ENCODE measurements at regions not wholly inside any gene's neighbourhood (a gene's known extent, or its start where the extent isn't known, plus 50 kb on each side); places are given as distances from the start of the nearest gene placed in this dataset.

DNA sequence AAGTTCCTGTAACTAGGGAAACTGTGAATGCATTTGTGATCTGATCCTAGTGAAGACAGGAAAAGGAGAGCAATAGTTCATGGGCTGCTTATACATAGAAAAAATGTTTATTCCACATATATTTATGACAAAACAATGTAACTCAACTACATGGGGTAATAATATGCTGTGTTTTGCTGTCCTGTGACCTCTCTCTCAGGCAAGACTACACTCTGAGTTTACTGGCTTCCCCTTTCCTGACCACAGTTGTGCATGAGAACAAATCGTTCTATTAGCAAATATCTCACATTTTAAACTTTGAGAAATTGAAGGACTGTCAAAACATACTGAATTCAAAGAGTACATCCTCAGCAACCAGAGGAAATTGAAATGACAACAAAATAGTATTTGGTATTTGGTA, 161.9 kb upstream of the TRPC6 start:
- Histone ChIP-seq H3K79me2 (ENCODE audit: low read length) (no peaks in the 10 kb centered on the region), H3K27me3 (replicated peaks; ENCODE audit: insufficient read depth, low read length) (no peaks in the 10 kb centered on the region), H4K20me1 (ENCODE audit: insufficient read depth, low read length) (no peaks in the 10 kb centered on the region), H3K9me3 (replicated peaks; ENCODE audit: insufficient read depth, low read length) (no peaks in the 10 kb centered on the region), H2AFZ (ENCODE audit: low read length) (no peak overlapping the region), H3K27ac (ENCODE audit: low read length) (no peak overlapping the region), H3K9ac (ENCODE audit: low read length) (no peak overlapping the region), H3K4me2 (ENCODE audit: low read depth, low read length) (no peak overlapping the region), H3K9me2 (replicated peaks; ENCODE audit: insufficient read depth, low read length) (no peaks in the 10 kb centered on the region), H3K36me3 (replicated peaks; ENCODE audit: insufficient read depth, low read length) (no peaks in the 10 kb centered on the region), H3K4me3 (ENCODE audit: low read length) (no peak overlapping the region), H3F3A (ENCODE audit: insufficient read depth, low read length) (peaks cover 5% of the 10 kb centered on the region; the same call in 1 of the 2 replicates), H3K4me1 (ENCODE audit: low read length) (0 out of 2 replicates have a peak, but pooled peaks cover 9% of the 10 kb centered on the region)
- no peak for DNase-seq
- TF ChIP-seq, protein P1, sequence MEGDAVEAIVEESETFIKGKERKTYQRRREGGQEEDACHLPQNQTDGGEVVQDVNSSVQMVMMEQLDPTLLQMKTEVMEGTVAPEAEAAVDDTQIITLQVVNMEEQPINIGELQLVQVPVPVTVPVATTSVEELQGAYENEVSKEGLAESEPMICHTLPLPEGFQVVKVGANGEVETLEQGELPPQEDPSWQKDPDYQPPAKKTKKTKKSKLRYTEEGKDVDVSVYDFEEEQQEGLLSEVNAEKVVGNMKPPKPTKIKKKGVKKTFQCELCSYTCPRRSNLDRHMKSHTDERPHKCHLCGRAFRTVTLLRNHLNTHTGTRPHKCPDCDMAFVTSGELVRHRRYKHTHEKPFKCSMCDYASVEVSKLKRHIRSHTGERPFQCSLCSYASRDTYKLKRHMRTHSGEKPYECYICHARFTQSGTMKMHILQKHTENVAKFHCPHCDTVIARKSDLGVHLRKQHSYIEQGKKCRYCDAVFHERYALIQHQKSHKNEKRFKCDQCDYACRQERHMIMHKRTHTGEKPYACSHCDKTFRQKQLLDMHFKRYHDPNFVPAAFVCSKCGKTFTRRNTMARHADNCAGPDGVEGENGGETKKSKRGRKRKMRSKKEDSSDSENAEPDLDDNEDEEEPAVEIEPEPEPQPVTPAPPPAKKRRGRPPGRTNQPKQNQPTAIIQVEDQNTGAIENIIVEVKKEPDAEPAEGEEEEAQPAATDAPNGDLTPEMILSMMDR (IDR thresholded peaks at IDR 0.05; ENCODE audit: low read length), result no peak
- no peak for TF ChIP-seq EZH2 (optimal IDR thresholded peaks at IDR 0.05; ENCODE audit: low read depth, low read length)
- TF ChIP-seq EZH2phosphoT487 (IDR thresholded peaks at IDR 0.05; ENCODE audit: low read length), result no peak

DNA sequence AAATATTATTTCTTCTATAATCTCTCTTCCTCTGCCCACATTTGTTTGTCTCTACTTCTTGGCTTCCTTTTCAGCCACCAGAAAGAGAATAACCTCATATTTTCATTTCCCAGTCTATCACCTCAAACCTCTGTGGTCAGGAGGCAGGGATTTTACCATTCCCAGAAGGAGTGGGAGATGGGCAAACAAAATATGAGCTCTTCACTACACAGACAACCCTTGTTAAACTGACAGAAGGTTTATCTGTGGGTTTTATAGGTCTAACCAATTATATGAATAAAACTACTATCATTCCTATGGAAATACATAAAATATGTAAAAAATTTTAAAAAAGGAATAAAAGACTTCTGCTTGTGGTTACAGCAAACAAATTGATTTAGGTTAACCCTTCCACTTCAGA, 160.0 kb upstream of the TRPC6 start:
- no peaks in the 10 kb centered on the region for H4K20me1 ChIP-seq (ENCODE audit: insufficient read depth, low read length)
- no peak overlapping the region for H3K27ac ChIP-seq (ENCODE audit: low read length)
- peaks cover 5% of the 10 kb centered on the region; the same call in 1 of the 2 replicates for H3F3A ChIP-seq (ENCODE audit: insufficient read depth, low read length)
- H3K4me2 ChIP-seq (ENCODE audit: low read depth, low read length), result no peak overlapping the region
- H3K79me2 ChIP-seq (ENCODE audit: low read length), result no peaks in the 10 kb centered on the region
- H3K36me3 ChIP-seq (replicated peaks; ENCODE audit: insufficient read depth, low read length), result no peaks in the 10 kb centered on the region
- H2AFZ ChIP-seq (ENCODE audit: low read length), result no peak overlapping the region
- no peak for TF ChIP-seq EZH2 (optimal IDR thresholded peaks at IDR 0.05; ENCODE audit: low read depth, low read length)
- no peak for TF ChIP-seq EZH2phosphoT487 (IDR thresholded peaks at IDR 0.05; ENCODE audit: low read length)
- TF ChIP-seq, protein P1 (IDR thresholded peaks at IDR 0.05; ENCODE audit: low read length), result no peak
- H3K9ac ChIP-seq (ENCODE audit: low read length), result no peak overlapping the region
- no peaks in the 10 kb centered on the region for H3K9me3 ChIP-seq (replicated peaks; ENCODE audit: insufficient read depth, low read length)
- 0 out of 2 replicates have a peak, but pooled peaks cover 14% of the 10 kb centered on the region for H3K4me1 ChIP-seq (ENCODE audit: low read length)
- H3K27me3 ChIP-seq (replicated peaks; ENCODE audit: insufficient read depth, low read length), result no peaks in the 10 kb centered on the region
- no peaks in the 10 kb centered on the region for H3K9me2 ChIP-seq (replicated peaks; ENCODE audit: insufficient read depth, low read length)
- no peak overlapping the region for H3K4me3 ChIP-seq (ENCODE audit: low read length)
- DNase-seq, result no peak

DNA sequence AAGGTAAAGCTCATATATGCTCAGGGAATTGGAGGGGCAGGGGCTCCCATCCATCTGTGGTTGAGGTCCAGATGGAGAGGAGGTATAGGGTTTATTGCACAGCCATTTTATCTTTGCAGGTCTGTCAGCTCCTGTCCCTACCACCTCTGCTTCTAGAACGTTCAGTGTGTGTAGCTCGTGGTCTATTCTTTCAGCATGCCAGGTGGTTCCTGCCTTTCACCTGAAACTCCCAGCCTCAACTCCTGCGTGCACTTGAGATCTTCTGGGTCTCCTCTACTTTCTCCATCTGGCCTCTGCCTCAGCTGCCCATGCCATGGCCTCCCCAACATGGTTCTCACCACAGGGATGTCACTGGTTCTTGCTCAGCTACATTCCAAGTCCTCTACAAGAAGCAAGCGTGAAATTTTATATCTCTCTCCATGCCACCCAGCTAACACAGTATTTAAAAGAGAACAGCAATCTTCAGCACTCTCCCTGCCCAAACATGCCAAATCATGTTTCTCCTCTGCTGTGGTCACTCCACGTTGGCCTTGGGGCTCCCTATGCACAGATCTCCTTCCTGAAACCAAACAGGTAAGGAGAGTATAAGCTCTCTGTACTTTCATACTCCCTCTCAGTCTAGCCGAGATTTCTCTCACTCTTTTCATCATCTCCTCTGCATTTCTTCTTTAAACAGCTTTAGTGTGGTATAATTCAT, 157.8 kb upstream of the TRPC6 start:
- Histone ChIP-seq H4K20me1 (ENCODE audit: insufficient read depth, low read length) (no peaks in the 10 kb centered on the region), H3K4me3 (ENCODE audit: low read length) (no peak overlapping the region), H3K4me2 (ENCODE audit: low read depth, low read length) (peak overlapping the region; percentile 0; the same call in 1 of the 2 replicates), H3K27ac (ENCODE audit: low read length) (no peak overlapping the region), H3K36me3 (replicated peaks; ENCODE audit: insufficient read depth, low read length) (no peaks in the 10 kb centered on the region), H3K27me3 (replicated peaks; ENCODE audit: insufficient read depth, low read length) (no peaks in the 10 kb centered on the region), H3K79me2 (ENCODE audit: low read length) (no peaks in the 10 kb centered on the region), H2AFZ (ENCODE audit: low read length) (no peak overlapping the region), H3K9me2 (replicated peaks; ENCODE audit: insufficient read depth, low read length) (no peaks in the 10 kb centered on the region), H3K9ac (ENCODE audit: low read length) (no peak overlapping the region), H3K4me1 (ENCODE audit: low read length) (0 out of 2 replicates have a peak, but pooled peaks cover 14% of the 10 kb centered on the region), H3F3A (ENCODE audit: insufficient read depth, low read length) (peaks cover 5% of the 10 kb centered on the region; the same call in 1 of the 2 replicates), H3K9me3 (replicated peaks; ENCODE audit: insufficient read depth, low read length) (no peaks in the 10 kb centered on the region)
- DNase-seq, result no peak
- TF ChIP-seq EZH2phosphoT487 (IDR thresholded peaks at IDR 0.05; ENCODE audit: low read length) (no peak), EZH2 (optimal IDR thresholded peaks at IDR 0.05; ENCODE audit: low read depth, low read length) (no peak)
- TF ChIP-seq, protein P1 (IDR thresholded peaks at IDR 0.05; ENCODE audit: low read length), result no peak
